ENCODE measurements at regions not wholly inside any gene's neighbourhood (a gene's known extent, or its start where the extent isn't known, plus 50 kb on each side); places are given as distances from the start of the nearest gene placed in this dataset.
A peak's percentile ranks its signal among the peaks of the same experiment; 100 is the strongest.
"Not testable (repeated sequence)": the region's sequence is repeated elsewhere in the genome, so short reads cannot be mapped to it uniquely, and the experiment has no call there.

DNA sequence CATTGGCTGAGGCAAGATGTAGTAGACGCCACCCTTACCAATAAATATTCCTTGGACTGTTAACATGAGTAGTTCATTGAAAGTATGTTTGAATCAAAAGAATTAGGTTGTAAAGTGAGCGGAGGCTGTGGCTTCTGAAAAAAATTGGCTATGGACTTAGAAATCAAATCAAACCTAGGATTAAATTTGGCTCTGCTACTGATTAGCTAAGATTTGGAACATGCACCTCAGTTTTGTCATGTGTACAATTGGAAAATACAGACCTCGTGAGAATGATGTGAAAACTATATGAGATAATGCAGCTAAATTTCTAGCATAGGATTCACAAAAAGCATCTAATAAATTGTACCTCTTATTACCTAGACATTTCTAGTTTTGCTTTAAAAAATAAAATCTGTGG is 85.3 kb upstream of the USP25 start:
- H3K4me3 ChIP-seq = no peak overlapping the region
- WGBS, 10 experiments = 47 to 100% (median 90%) methylated on average over 1 to 3 of the region's 3 CpGs
- no peak overlapping the region for H3K27ac ChIP-seq
- no peak for ATAC-seq (replicated peaks in 6 of 8)
- no peaks in the 10 kb centered on the region for H3K4me1 ChIP-seq (replicated peaks in 1 of 2)
- in situ Hi-C loops (cut with MboI; ENCODE audit: low pct_unique_long_range_greater_than_20kb in 2 of 9, low sequenced_read_pairs in 9 of 9, unreplicated experiment in 9 of 9) = no loop called here

GRCh38 chr21:15645830-15646229 is 84.0 kb upstream of the USP25 start:
- no peak overlapping the region for H3K27ac ChIP-seq
- in situ Hi-C loops (cut with MboI; ENCODE audit: low pct_unique_long_range_greater_than_20kb in 2 of 9, low sequenced_read_pairs in 9 of 9, unreplicated experiment in 9 of 9) = no loop called here
- whole genome bisulfite sequencing, 10 experiments = 0 to 100% (median 89%) methylated on average over 2 to 4 of the region's 4 CpGs
- H3K4me3 ChIP-seq = no peak overlapping the region
- no peaks in the 10 kb centered on the region for H3K4me1 ChIP-seq (replicated peaks in 1 of 2)
- ATAC-seq (replicated peaks in 6 of 8) = peak in 2 of 8 experiments; percentile 49 to 83

DNA sequence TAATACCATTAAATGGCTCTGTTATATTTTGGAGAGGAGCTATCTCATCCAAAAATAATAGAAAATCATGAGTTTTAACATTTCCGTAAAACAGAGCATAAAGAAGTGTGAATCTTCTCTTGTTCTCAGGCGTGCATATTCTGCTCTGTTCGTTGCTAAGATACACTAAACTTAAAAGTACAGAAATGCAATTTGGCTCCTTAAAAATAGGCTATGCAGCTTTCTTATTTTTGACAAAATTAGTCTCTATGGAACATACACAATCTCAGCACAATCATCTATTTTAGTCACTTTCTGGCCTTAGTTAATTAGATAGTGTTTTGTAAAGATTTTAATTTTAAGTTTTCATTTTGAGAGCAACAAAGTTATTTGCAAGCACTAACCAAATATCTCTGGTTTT is 79.0 kb upstream of the USP25 start:
- no peak overlapping the region for H3K4me3 ChIP-seq
- H3K4me1 ChIP-seq (replicated peaks in 1 of 2) = no peaks in the 10 kb centered on the region
- 63 to 100% (median 79%) methylated on average over 1 to 3 of the region's 3 CpGs; no CpG with 5 or more reads in 1 of the 10 experiments for WGBS, 10 experiments
- in situ Hi-C loops (cut with MboI; ENCODE audit: low pct_unique_long_range_greater_than_20kb in 2 of 9, low sequenced_read_pairs in 9 of 9, unreplicated experiment in 9 of 9) = no loop called here
- ATAC-seq (replicated peaks in 6 of 8) = no peak
- H3K27ac ChIP-seq = no peak overlapping the region

DNA sequence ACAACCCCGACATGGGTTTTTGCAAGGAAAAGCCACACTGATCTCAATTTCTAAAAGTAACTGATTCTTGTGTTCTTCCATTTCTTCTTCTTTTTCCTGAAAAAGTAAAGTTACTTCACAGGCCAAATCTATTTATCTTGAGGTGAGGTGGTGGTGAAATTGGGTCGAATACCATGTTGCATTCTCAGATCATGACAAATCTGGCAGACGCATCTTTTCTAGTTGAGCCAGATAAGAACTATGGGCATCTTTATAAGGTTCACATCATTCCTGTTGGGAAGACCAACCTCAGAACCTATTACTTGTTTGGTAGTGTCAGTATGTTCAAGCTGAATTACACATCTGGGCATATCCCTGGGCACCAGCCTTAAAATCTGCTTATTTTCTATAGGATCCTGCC is 78.6 kb upstream of the USP25 start:
- Histone ChIP-seq H3K4me3 (no peak overlapping the region), H3K4me1 (replicated peaks in 1 of 2) (no peaks in the 10 kb centered on the region), H3K27ac (no peak overlapping the region)
- in situ Hi-C loops (cut with MboI; ENCODE audit: low pct_unique_long_range_greater_than_20kb in 2 of 9, low sequenced_read_pairs in 9 of 9, unreplicated experiment in 9 of 9) = no loop called here
- WGBS, 10 experiments = 0 to 100% (median 74%) methylated on average over 1 to 3 of the region's 3 CpGs
- ATAC-seq (replicated peaks in 6 of 8) = no peak

DNA sequence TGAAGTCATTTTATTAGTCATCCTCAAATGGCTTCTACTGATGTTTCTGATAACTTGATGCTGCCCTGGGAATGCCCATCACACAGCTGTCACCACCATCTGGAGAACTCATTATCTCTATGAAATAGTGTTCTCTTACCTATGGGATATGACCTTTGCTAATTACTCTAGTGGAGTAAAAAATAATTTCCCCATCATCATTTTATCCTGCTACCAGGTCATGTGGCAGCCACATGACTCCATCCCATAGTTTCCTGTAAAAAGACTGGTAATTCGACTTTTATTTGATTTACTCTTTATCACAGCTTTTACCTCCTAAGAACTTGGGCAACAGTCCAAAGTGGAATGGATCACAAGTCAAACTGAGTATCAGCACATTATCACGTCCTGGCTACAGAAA is 76.1 kb upstream of the USP25 start:
- Histone ChIP-seq H3K4me1 (replicated peaks in 1 of 2) (no peaks in the 10 kb centered on the region), H3K4me3 (no peak overlapping the region), H3K27ac (no peak overlapping the region)
- in situ Hi-C loops (cut with MboI; ENCODE audit: low pct_unique_long_range_greater_than_20kb in 2 of 9, low sequenced_read_pairs in 9 of 9, unreplicated experiment in 9 of 9) = no loop called here
- ATAC-seq (replicated peaks in 6 of 8) = no peak
- WGBS, 10 experiments = 11 to 96% (median 69%) methylated on average over 1 to 2 of the region's 2 CpGs; no CpG with 5 or more reads in 2 of the 10 experiments

GRCh38 chr21:15654171-15654570 is 75.6 kb upstream of the USP25 start:
- in situ Hi-C loops (cut with MboI; ENCODE audit: low pct_unique_long_range_greater_than_20kb in 2 of 9, low sequenced_read_pairs in 9 of 9, unreplicated experiment in 9 of 9) = no loop called here
- no peaks in the 10 kb centered on the region for H3K4me1 ChIP-seq (replicated peaks in 1 of 2)

DNA sequence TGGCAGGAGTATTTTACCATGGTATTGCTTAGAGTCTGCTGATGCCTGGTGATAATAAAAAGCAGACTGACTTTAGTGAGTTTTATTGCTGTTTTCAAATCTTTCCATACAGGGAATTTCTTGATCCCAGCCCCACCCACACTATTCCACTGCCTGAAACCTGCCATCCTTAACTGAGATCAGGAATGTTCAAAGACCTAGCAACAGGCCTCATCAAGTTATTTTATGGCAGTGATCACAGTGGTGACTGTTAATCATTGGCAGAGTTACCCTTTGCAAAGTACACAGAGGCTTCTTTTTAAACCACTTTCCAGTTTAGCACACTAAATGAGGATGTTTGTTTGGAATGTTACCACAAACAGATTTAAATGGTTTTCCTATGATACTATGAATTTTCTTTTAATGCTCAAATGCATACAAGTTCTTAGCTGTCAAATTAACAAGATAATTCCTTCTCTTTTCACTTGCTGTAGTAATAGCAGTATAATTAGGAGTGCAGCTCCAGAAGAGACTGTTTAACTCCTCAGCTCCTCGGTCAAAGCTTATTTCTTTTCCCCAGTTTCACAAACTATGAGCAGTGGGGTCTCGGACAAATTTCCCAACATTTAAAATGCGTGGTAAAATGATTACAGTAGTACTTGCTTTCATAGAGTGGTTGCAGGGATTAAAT is 69.9 kb upstream of the USP25 start:
- ATAC-seq (replicated peaks in 6 of 8) = peak in 6 of 8 experiments; percentile 20 to 96 (median 66)
- in situ Hi-C loops (cut with MboI; ENCODE audit: low pct_unique_long_range_greater_than_20kb in 2 of 9, low sequenced_read_pairs in 9 of 9, unreplicated experiment in 9 of 9) = no loop called here
- peaks cover 0 to 7% of the 10 kb centered on the region in 2 donors for H3K4me1 ChIP-seq (replicated peaks in 1 of 2)
- no peak overlapping the region for H3K4me3 ChIP-seq
- WGBS, 10 experiments = 6 to 53% (median 39%) methylated on average over 2 to 3 of the region's 3 CpGs; no CpG with 5 or more reads in 2 of the 10 experiments
- H3K27ac ChIP-seq = no peak overlapping the region

More at GRCh38 chr21:15654171-15654570, 75.6 kb upstream of the USP25 start:
- no peak for ATAC-seq (replicated peaks in 6 of 8)
- no peak overlapping the region for H3K4me3 ChIP-seq
- 58 to 100% (median 94%) methylated on average over 2 to 6 of the region's 6 CpGs for WGBS, 10 experiments
- no peak overlapping the region for H3K27ac ChIP-seq

- peaks cover 0 to 7% of the 10 kb centered on the region in 2 donors for H3K4me1 ChIP-seq (replicated peaks in 1 of 2)
- 10 to 69% (median 51%) methylated on average over 1 to 2 of the region's 2 CpGs; no CpG with 5 or more reads in 1 of the 10 experiments for WGBS, 10 experiments
- no peak overlapping the region for H3K27ac ChIP-seq
- ATAC-seq (replicated peaks in 6 of 8) = peak in 2 of 8 experiments; percentile 14 to 65
- in situ Hi-C loops (cut with MboI; ENCODE audit: low pct_unique_long_range_greater_than_20kb in 2 of 9, low sequenced_read_pairs in 9 of 9, unreplicated experiment in 9 of 9) = no loop called here
- H3K4me3 ChIP-seq = no peak overlapping the region
Measured at GRCh38 chr21:15660423-15660804, 69.4 kb upstream of the USP25 start.

DNA sequence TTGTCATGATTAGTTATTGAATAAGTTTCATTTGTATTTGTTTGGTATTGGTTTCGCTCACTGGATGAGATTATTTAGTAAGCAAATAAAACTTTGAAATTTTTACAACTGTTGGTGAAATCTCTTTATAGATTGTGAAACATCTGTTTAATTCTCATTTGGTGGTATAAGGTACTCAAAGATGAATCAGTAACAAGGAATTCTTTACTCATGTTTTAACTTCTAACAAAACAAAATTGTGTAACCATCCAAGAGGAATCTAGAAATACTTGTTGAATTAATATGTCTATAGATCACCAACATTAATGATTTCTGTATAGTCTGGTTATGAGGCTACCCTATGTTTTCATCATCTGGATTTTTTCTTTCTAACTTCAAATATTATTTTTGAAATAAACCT is 62.8 kb upstream of the USP25 start:
- WGBS, 10 experiments = 68 to 100% (median 95%) methylated on average over 1 of the region's 1 CpG; no CpG with 5 or more reads in 2 of the 10 experiments
- in situ Hi-C loops (cut with MboI; ENCODE audit: low pct_unique_long_range_greater_than_20kb in 2 of 9, low sequenced_read_pairs in 9 of 9, unreplicated experiment in 9 of 9) = no loop called here
- Histone ChIP-seq H3K4me1 (replicated peaks in 1 of 2) (no peaks in the 10 kb centered on the region), H3K4me3 (no peak overlapping the region), H3K27ac (no peak overlapping the region)
- ATAC-seq (replicated peaks in 6 of 8) = no peak

GRCh38 chr21:15667819-15668218 is 62.0 kb upstream of the USP25 start:
- H3K4me3 ChIP-seq = no peak overlapping the region
- 80 to 100% (median 93%) methylated on average over 1 to 7 of the region's 7 CpGs for WGBS, 10 experiments
- no peak for ATAC-seq (replicated peaks in 6 of 8)
- no peaks in the 10 kb centered on the region for H3K4me1 ChIP-seq (replicated peaks in 1 of 2)
- no peak overlapping the region for H3K27ac ChIP-seq
- in situ Hi-C loops (cut with MboI; ENCODE audit: low pct_unique_long_range_greater_than_20kb in 2 of 9, low sequenced_read_pairs in 9 of 9, unreplicated experiment in 9 of 9) = no loop called here

DNA sequence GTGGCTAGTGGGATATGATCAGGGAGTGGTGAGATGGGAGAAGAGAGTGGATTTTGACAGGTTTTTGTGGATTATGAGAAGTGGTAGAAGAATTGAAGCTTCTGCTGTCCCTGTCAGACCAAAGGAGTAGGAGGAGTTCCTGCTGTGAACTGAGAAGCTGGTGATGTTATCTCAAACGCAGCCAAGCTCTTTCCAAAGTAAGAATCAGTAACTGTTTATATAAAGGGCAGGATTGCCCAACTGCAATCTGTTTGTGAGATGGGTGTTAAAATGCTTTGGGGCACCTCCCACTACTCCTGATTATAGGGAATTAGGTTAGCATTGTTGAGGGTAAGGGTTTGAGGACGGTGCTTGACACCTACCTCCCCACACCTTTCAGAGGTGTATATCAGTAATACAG is 60.5 kb upstream of the USP25 start:
- no peak for ATAC-seq (replicated peaks in 6 of 8)
- in situ Hi-C loops (cut with MboI; ENCODE audit: low pct_unique_long_range_greater_than_20kb in 2 of 9, low sequenced_read_pairs in 9 of 9, unreplicated experiment in 9 of 9) = no loop called here
- Histone ChIP-seq H3K27ac (no peak overlapping the region), H3K4me3 (no peak overlapping the region), H3K4me1 (replicated peaks in 1 of 2) (no peaks in the 10 kb centered on the region)
- WGBS, 10 experiments = 21 to 88% (median 75%) methylated on average over 1 to 2 of the region's 2 CpGs; no CpG with 5 or more reads in 4 of the 10 experiments

DNA sequence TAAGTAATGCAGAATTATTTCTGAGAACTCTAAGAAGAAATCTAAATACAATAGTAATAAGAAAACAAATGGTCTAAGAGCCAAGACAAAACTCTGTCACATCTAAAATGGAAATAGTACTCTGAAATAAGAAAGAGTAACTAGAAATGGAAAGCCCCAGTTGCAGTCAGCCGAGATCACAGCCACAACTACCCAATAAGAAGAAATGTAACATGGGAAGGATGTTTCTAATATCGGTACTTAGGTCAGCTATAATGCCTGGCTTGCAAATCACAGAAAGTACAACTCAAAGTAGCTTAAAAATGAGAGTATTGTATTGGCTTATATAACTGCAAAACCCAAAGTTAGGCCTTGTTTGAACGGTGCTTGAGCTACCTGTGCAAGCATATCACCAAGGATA is 58.6 kb upstream of the USP25 start:
- in situ Hi-C loops (cut with MboI; ENCODE audit: low pct_unique_long_range_greater_than_20kb in 2 of 9, low sequenced_read_pairs in 9 of 9, unreplicated experiment in 9 of 9) = no loop called here

DNA sequence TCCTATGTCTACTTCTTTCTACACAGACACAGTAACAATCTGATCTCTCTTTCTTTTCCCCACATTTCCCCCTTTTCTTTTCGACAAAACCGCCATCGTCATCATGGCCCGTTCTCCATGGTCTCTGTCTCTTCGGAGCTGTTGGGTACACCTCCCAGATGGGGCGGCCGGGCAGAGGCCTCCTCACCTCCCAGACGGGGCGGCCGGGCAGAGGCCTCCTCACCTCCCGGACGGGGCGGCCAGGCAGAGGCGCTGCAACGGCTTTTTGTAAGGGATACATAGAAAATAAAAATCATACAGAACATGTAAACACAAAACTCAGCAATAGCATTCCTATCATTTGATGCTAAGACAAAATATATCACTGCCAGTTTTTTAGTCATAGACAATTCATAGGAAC is 57.2 kb upstream of the USP25 start:
- 100% methylated on average over 1 to 5 of the region's 15 CpGs; no CpG with 5 or more reads in 6 of the 10 experiments for WGBS, 10 experiments
- H3K4me3 ChIP-seq; in situ Hi-C loops (cut with MboI; ENCODE audit: low pct_unique_long_range_greater_than_20kb in 2 of 9, low sequenced_read_pairs in 9 of 9, unreplicated experiment in 9 of 9); H3K27ac ChIP-seq; H3K4me1 ChIP-seq (replicated peaks in 1 of 2); ATAC-seq (replicated peaks in 6 of 8): not testable (repeated sequence)

More for the DNA sequence above, 58.6 kb upstream of the USP25 start:
- WGBS, 10 experiments = 63 to 100% (median 79%) methylated on average over 1 to 3 of the region's 3 CpGs
- Histone ChIP-seq H3K4me1 (replicated peaks in 1 of 2) (no peaks in the 10 kb centered on the region), H3K4me3 (no peak overlapping the region), H3K27ac (no peak overlapping the region)
- ATAC-seq (replicated peaks in 6 of 8) = no peak

GRCh38 chr21:15676935-15677334 is 52.8 kb upstream of the USP25 start:
- no peak for ATAC-seq (replicated peaks in 6 of 8)
- in situ Hi-C loops (cut with MboI; ENCODE audit: low pct_unique_long_range_greater_than_20kb in 2 of 9, low sequenced_read_pairs in 9 of 9, unreplicated experiment in 9 of 9) = no loop called here
- WGBS, 10 experiments = 0 to 100% (median 58%) methylated on average over 1 of the region's 1 CpG; no CpG with 5 or more reads in 2 of the 10 experiments

More at GRCh38 chr21:15676935-15677334, 52.8 kb upstream of the USP25 start:
- Histone ChIP-seq H3K4me1 (replicated peaks in 1 of 2) (no peaks in the 10 kb centered on the region), H3K4me3 (no peak overlapping the region), H3K27ac (no peak overlapping the region)
